Endothelial cell of umbilical vein (primary cell): ENCODE measurements at regions not wholly inside any gene's neighbourhood (a gene's known extent, or its start where the extent isn't known, plus 50 kb on each side); places are given as distances from the start of the nearest gene placed in this dataset.

Experiments
- BruUV-seq: library from RNA; stranded (reverse); fragments of 400-500 nt; replicated peaks from 2 replicates; lab custom pipeline; 2021; lab: Mats Ljungman, UMichigan
- CTCF ChIA-PET: fragments of 300-600, 350-600 bp; sonication (Branson Sonifier 250); formaldehyde crosslinking; loops from one replicate; lab custom pipeline; 2021; ENCODE audit warnings: antibody characterized with exemption, inconsistent platforms; lab: Charles Lee
- POLR2A ChIA-PET: fragments of 300-600, 350-600 bp; sonication (Branson Sonifier 250); formaldehyde crosslinking; loops from one replicate; lab custom pipeline; 2021; ENCODE audit warnings: antibody characterized with exemption, inconsistent platforms; lab: Charles Lee
- DNase-seq: peaks from one replicate; pipeline ENCODE4 v3.0.0-alpha.2; 2011; ENCODE audit warnings: low read depth, low spot score
- FAIRE-seq: peaks from 2 replicates; lab custom pipeline; 2011; peaks lifted over from hg19 to GRCh38; lab: Jason Lieb, UNC
- H2AFZ ChIP-seq: 2 replicates; pipeline ENCODE4 v1.6.0; 2012; ENCODE audit warnings: low read depth, low read length, control low read depth, inconsistent platforms
- H3K27ac ChIP-seq: 2 replicates; pipeline ENCODE4 v1.5.1; 2011; ENCODE audit warnings: low read depth, mild to moderate bottlenecking, control low read depth, low read length, moderate library complexity; ENCODE audit not compliant: insufficient read depth
- H3K27me3 ChIP-seq, 2 experiments: 2 replicates each; pipeline versions ENCODE4 v1.6.0 to v1.6.1; 2011; ENCODE audit warnings: low read length in 2 of 2, mixed read lengths in 1 of 2; ENCODE audit not compliant: control insufficient read depth in 2 of 2, insufficient read depth in 2 of 2
- H3K36me3 ChIP-seq, 2 experiments: 2 replicates in 1 of 2; 3 replicates in 1 of 2; pipeline ENCODE4 v1.5.1; 2011; ENCODE audit warnings: low read length in 2 of 2, mild to moderate bottlenecking in 1 of 2, moderate library complexity in 1 of 2; ENCODE audit not compliant: control insufficient read depth in 2 of 2, insufficient read depth in 2 of 2; ENCODE audit errors: extremely low read depth in 1 of 2
- H3K4me1 ChIP-seq: 3 replicates; pipeline ENCODE4 v1.5.1; 2011; ENCODE audit warnings: mild to moderate bottlenecking, low read length; ENCODE audit not compliant: control insufficient read depth, insufficient read depth; ENCODE audit errors: extremely low read depth
- H3K4me2 ChIP-seq: 2 replicates; pipeline ENCODE4 v1.6.1; 2011; ENCODE audit warnings: low read length, control low read depth, mixed read lengths; ENCODE audit not compliant: insufficient read depth
- H3K4me3 ChIP-seq, 3 experiments: fragments of 200-600 bp in 1 of 3; sonication (generic), shearing (Covaris generic) in 1 of 3; replicated peaks in 1 of 3; 2 replicates each; pipeline ENCODE4 v1.5.1; 2011 to 2016; ENCODE audit warnings: control low read depth in 3 of 3, low read length in 3 of 3, mild to moderate bottlenecking in 2 of 3, inconsistent platforms in 1 of 3, low read depth in 1 of 3, moderate library complexity in 1 of 3; ENCODE audit not compliant: insufficient read depth in 1 of 3
- H3K79me2 ChIP-seq: 2 replicates; pipeline ENCODE4 v1.6.0; 2012; ENCODE audit warnings: low read length, inconsistent platforms; ENCODE audit not compliant: control insufficient read depth, insufficient read depth
- H3K9ac ChIP-seq: replicated peaks from 2 replicates; pipeline ENCODE3; 2011; ENCODE audit warnings: low read length, control low read depth; ENCODE audit not compliant: insufficient read depth; ENCODE audit errors: extremely low read depth
- H3K9me1 ChIP-seq: replicated peaks from 3 replicates; pipeline ENCODE4 v1.6.0; 2011; ENCODE audit warnings: mild to moderate bottlenecking, low read length; ENCODE audit not compliant: control insufficient read depth, insufficient read depth; ENCODE audit errors: extremely low read depth
- H3K9me3 ChIP-seq: replicated peaks from 2 replicates; pipeline ENCODE4 v1.5.1; 2012; ENCODE audit warnings: low read length, inconsistent platforms; ENCODE audit not compliant: control insufficient read depth, insufficient read depth
- H4K20me1 ChIP-seq: replicated peaks from 2 replicates; pipeline ENCODE3; 2011; ENCODE audit warnings: mild to moderate bottlenecking, low read length; ENCODE audit not compliant: control insufficient read depth, insufficient read depth; ENCODE audit errors: extremely low read depth
- CTCF ChIP-seq, 2 donors: IDR thresholded peaks; 1 replicate in 1 of 2; 2 replicates in 1 of 2; pipeline ENCODE4 v1.5.1; 2011; ENCODE audit warnings: low read length in 2 of 2, mild to moderate bottlenecking in 2 of 2, moderate library complexity in 2 of 2, control low read depth in 1 of 2, inconsistent platforms in 1 of 2, low read depth in 1 of 2; ENCODE audit not compliant: insufficient read depth in 1 of 2; ENCODE audit errors: extremely low read depth in 1 of 2
- EZH2 ChIP-seq: IDR thresholded peaks from 2 replicates; pipeline ENCODE4 v1.6.1; 2012; ENCODE audit warnings: borderline replicate concordance, low read depth, mild to moderate bottlenecking, moderate library complexity, low read length, inconsistent platforms; ENCODE audit not compliant: severe bottlenecking
- FOS ChIP-seq: IDR thresholded peaks from 2 replicates; pipeline ENCODE4 v1.6.1; 2011; ENCODE audit warnings: mild to moderate bottlenecking, low read length, moderate library complexity, borderline replicate concordance; ENCODE audit not compliant: insufficient read depth
- GATA2 ChIP-seq: IDR thresholded peaks from 2 replicates; pipeline ENCODE4 v1.7.0; 2011; ENCODE audit warnings: low read depth, mild to moderate bottlenecking, moderate library complexity, mixed read lengths, low read length; ENCODE audit not compliant: insufficient read length, insufficient read depth
- JUN ChIP-seq: IDR thresholded peaks from 2 replicates; pipeline ENCODE4 v1.6.1; 2011; ENCODE audit warnings: borderline replicate concordance, low read depth; ENCODE audit not compliant: insufficient read length, insufficient read depth
- MAX ChIP-seq: IDR thresholded peaks from 2 replicates; pipeline ENCODE4 v1.6.1; 2011; ENCODE audit not compliant: insufficient read depth, insufficient read length
- MYC ChIP-seq: IDR thresholded peaks from one replicate; pipeline ENCODE4 v1.6.1; 2011; ENCODE audit warnings: mild to moderate bottlenecking, low read depth, low read length
- POLR2A ChIP-seq: IDR thresholded peaks from 2 replicates; pipeline ENCODE4 v1.6.1; 2012; ENCODE audit warnings: low read depth, mild to moderate bottlenecking, control low read depth, low read length
- POLR2AphosphoS5 ChIP-seq: IDR thresholded peaks from 2 replicates; pipeline ENCODE4 v1.6.1; 2012; ENCODE audit warnings: low read depth, mild to moderate bottlenecking, control low read depth, low read length, moderate library complexity; ENCODE audit not compliant: insufficient read depth
- dilution Hi-C: fragments of 300-500 bp; cut with MboI; formaldehyde crosslinking; loops from one replicate; pipeline ENCODE4 v1.15.0; 2019; ENCODE audit warnings: low sequenced_read_pairs; ENCODE audit not compliant: extremely low pct_ligation_motif_present
- intact Hi-C: fragments of 100-400 bp; cut with micrococcal nuclease; formaldehyde crosslinking; loops from one replicate; pipeline ENCODE4 v1.10.0; 2022

- ChIA-PET CTCF (no interaction called here), POLR2A (no interaction called here)
These were observed 767.2 kb upstream of the SLC10A2 start for GRCh38 chr13:103833294-103833852.

More at GRCh38 chr13:103833294-103833852, 767.2 kb upstream of the SLC10A2 start:
- H3K4me3 ChIP-seq = no peak overlapping the region
- H3K4me2 ChIP-seq = no peak overlapping the region
- H2AFZ ChIP-seq = no peak overlapping the region
- dilution Hi-C loops (no loop called here), intact Hi-C loops (no loop called here)
- no peak overlapping the region for H3K27ac ChIP-seq
- no peaks in the 10 kb centered on the region for H3K36me3 ChIP-seq
- FAIRE-seq = no peak
- no peaks in the 10 kb centered on the region for H3K9me3 ChIP-seq
- TF ChIP-seq JUN (no peak), POLR2AphosphoS5 (no peak), MYC (no peak), GATA2 (no peak), CTCF (IDR thresholded peaks at IDR 0.05; ENCODE audit: extremely low read depth in 1 of 2, insufficient read depth in 1 of 2, low read depth in 1 of 2, low read length in 2 of 2) (no peak), POLR2A (no peak), EZH2 (no peak), FOS (no peak), MAX (no peak)
- DNase-seq = no peak
- no peak overlapping the region for H3K9ac ChIP-seq
- H3K27me3 ChIP-seq = no peaks in the 10 kb centered on the region
- no peaks in the 10 kb centered on the region for H3K79me2 ChIP-seq
- H4K20me1 ChIP-seq = no peaks in the 10 kb centered on the region
- H3K4me1 ChIP-seq = no peaks in the 10 kb centered on the region
- no peaks in the 10 kb centered on the region for H3K9me1 ChIP-seq
- BruUV-seq = no TSS peak
